Mammary epithelial cell (primary cell): ENCODE measurements at regions not wholly inside any gene's neighbourhood (a gene's known extent, or its start where the extent isn't known, plus 50 kb on each side); places are given as distances from the start of the nearest gene placed in this dataset.
"Not testable (repeated sequence)": the region's sequence is repeated elsewhere in the genome, so short reads cannot be mapped to it uniquely, and the experiment has no call there.

Source experiments
- CTCF ChIP-seq, 2 donors: IDR thresholded peaks in 1 of 2; conservative IDR thresholded peaks in 1 of 2; 2 replicates each; pipeline ENCODE4 v1.5.1; 2011 to 2012; ENCODE audit warnings: inconsistent platforms in 2 of 2, low read length in 2 of 2, mild to moderate bottlenecking in 2 of 2, control low read depth in 1 of 2, low read depth in 1 of 2; ENCODE audit not compliant: insufficient read depth in 1 of 2; ENCODE audit errors: extremely low read depth in 1 of 2
- EZH2 ChIP-seq: IDR thresholded peaks from 2 replicates; pipeline ENCODE4 v1.6.1; 2012; ENCODE audit warnings: low read length, inconsistent platforms, borderline replicate concordance

- not testable (repeated sequence) for TF ChIP-seq CTCF (conservative IDR thresholded peaks at IDR 0.05 in 1 of 2, IDR thresholded peaks at IDR 0.05 in 1 of 2; ENCODE audit: extremely low read depth in 1 of 2, insufficient read depth in 1 of 2, low read depth in 1 of 2, low read length in 2 of 2); EZH2
Measured at GRCh38 chr2:87534273-87534889, 213.5 kb upstream of the PLGLB2 start.
